ENCODE measurements at regions not wholly inside any gene's neighbourhood (a gene's known extent, or its start where the extent isn't known, plus 50 kb on each side); places are given as distances from the start of the nearest gene placed in this dataset.
"Not testable (repeated sequence)": the region's sequence is repeated elsewhere in the genome, so short reads cannot be mapped to it uniquely, and the experiment has no call there.

- DNase-seq (ENCODE audit: low spot score) = no peak
Observed at GRCh38 chr10:3659203-3659917, 125.6 kb downstream of the KLF6 start.

GRCh38 chr10:3658766-3659165, 126.2 kb downstream of the KLF6 start:
- no peak for DNase-seq (ENCODE audit: low spot score)

GRCh38 chr10:3656214-3656613, 128.8 kb downstream of the KLF6 start:
- no peak for DNase-seq (ENCODE audit: low spot score)

- DNase-seq (ENCODE audit: low spot score) = no peak
Observed at GRCh38 chr10:3655528-3655927, 129.5 kb downstream of the KLF6 start.

GRCh38 chr10:3654980-3655379, 130.0 kb downstream of the KLF6 start:
- DNase-seq (ENCODE audit: low spot score) = no peak

- no peak for DNase-seq (ENCODE audit: low spot score)
Observed at GRCh38 chr10:3654496-3654895, 130.5 kb downstream of the KLF6 start.

GRCh38 chr10:3653303-3653702, 131.7 kb downstream of the KLF6 start:
- not testable (repeated sequence) for DNase-seq (ENCODE audit: low spot score)

GRCh38 chr10:3652886-3653285, 132.1 kb downstream of the KLF6 start:
- DNase-seq (ENCODE audit: low spot score) = no peak

GRCh38 chr10:3651969-3652653, 132.9 kb downstream of the KLF6 start:
- DNase-seq (ENCODE audit: low spot score) = no peak

GRCh38 chr10:3648576-3648975, 136.4 kb downstream of the KLF6 start:
- DNase-seq (ENCODE audit: low spot score) = no peak

GRCh38 chr10:3648170-3648569, 136.8 kb downstream of the KLF6 start:
- DNase-seq (ENCODE audit: low spot score) = no peak

GRCh38 chr10:3647074-3647473, 137.9 kb downstream of the KLF6 start:
- no peak for DNase-seq (ENCODE audit: low spot score)

GRCh38 chr10:3645406-3645805, 139.6 kb downstream of the KLF6 start:
- DNase-seq (ENCODE audit: low spot score) = no peak

GRCh38 chr10:3640816-3641215, 144.2 kb downstream of the KLF6 start:
- no peak for DNase-seq (ENCODE audit: low spot score)

- no peak for DNase-seq (ENCODE audit: low spot score)
Observed at GRCh38 chr10:3639546-3639945, 145.5 kb downstream of the KLF6 start.

- DNase-seq (ENCODE audit: low spot score) = no peak
Observed at GRCh38 chr10:3636356-3637181, 148.4 kb downstream of the KLF6 start.

GRCh38 chr10:3635697-3636096, 149.3 kb downstream of the KLF6 start:
- DNase-seq (ENCODE audit: low spot score) = no peak

- no peak for DNase-seq (ENCODE audit: low spot score)
Observed at GRCh38 chr10:3635211-3635671, 149.8 kb downstream of the KLF6 start.

GRCh38 chr10:3634646-3635045, 150.4 kb downstream of the KLF6 start:
- not testable (repeated sequence) for DNase-seq (ENCODE audit: low spot score)

- no peak for DNase-seq (ENCODE audit: low spot score)
Observed at GRCh38 chr10:3631701-3632330, 153.2 kb downstream of the KLF6 start.

- no peak for DNase-seq (ENCODE audit: low spot score)
Observed at GRCh38 chr10:3631291-3631690, 153.7 kb downstream of the KLF6 start.

All from D341Med (cell line).